HG02623 (cell line): ENCODE measurements at regions not wholly inside any gene's neighbourhood (a gene's known extent, or its start where the extent isn't known, plus 50 kb on each side); places are given as distances from the start of the nearest gene placed in this dataset.
"Not testable (repeated sequence)": the region's sequence is repeated elsewhere in the genome, so short reads cannot be mapped to it uniquely, and the experiment has no call there.

Source experiments
- ATAC-seq: cut with Tn5 transposase; IDR thresholded peaks from one replicate; pipeline ENCODE4 v1.9.1; 2021; ENCODE audit warnings: moderate library complexity; ENCODE audit not compliant: unreplicated experiment

- ATAC-seq = no peak
Measured at GRCh38 chr3:8400911-8401310, 100.7 kb upstream of the LMCD1 start.

GRCh38 chr3:8403996-8404395 is 97.6 kb upstream of the LMCD1 start:
- no peak for ATAC-seq

- no peak for ATAC-seq
Measured at GRCh38 chr3:8405144-8405543, 96.5 kb upstream of the LMCD1 start.

- no peak for ATAC-seq
Measured at GRCh38 chr3:8406479-8406878, 95.1 kb upstream of the LMCD1 start.

GRCh38 chr3:8413337-8413926 is 88.2 kb upstream of the LMCD1 start:
- no peak for ATAC-seq

- no peak for ATAC-seq
Measured at GRCh38 chr3:8416965-8417364, 84.7 kb upstream of the LMCD1 start.

GRCh38 chr3:8420612-8421011 is 81.0 kb upstream of the LMCD1 start:
- no peak for ATAC-seq

- ATAC-seq = no peak
Measured at GRCh38 chr3:8421267-8421666, 80.4 kb upstream of the LMCD1 start.

- ATAC-seq = no peak
Measured at GRCh38 chr3:8421711-8422110, 79.9 kb upstream of the LMCD1 start.

- ATAC-seq = no peak
Measured at GRCh38 chr3:8423307-8423706, 78.3 kb upstream of the LMCD1 start.

- ATAC-seq = no peak
Measured at GRCh38 chr3:8424281-8424680, 77.3 kb upstream of the LMCD1 start.

GRCh38 chr3:8436661-8437287 is 64.8 kb upstream of the LMCD1 start:
- no peak for ATAC-seq

GRCh38 chr3:8438507-8439079 is 63.0 kb upstream of the LMCD1 start:
- no peak for ATAC-seq

- not testable (repeated sequence) for ATAC-seq
Measured at GRCh38 chr3:8440142-8440541, 61.5 kb upstream of the LMCD1 start.

- no peak for ATAC-seq
Measured at GRCh38 chr3:8441969-8442559, 59.6 kb upstream of the LMCD1 start.

- ATAC-seq = no peak
Measured at GRCh38 chr3:8442993-8443650, 58.5 kb upstream of the LMCD1 start.

GRCh38 chr3:8443829-8444791 is 57.5 kb upstream of the LMCD1 start:
- no peak for ATAC-seq

- no peak for ATAC-seq
Measured at GRCh38 chr3:8444883-8445282, 56.7 kb upstream of the LMCD1 start.

GRCh38 chr3:8445861-8446260 is 55.8 kb upstream of the LMCD1 start:
- no peak for ATAC-seq

- no peak for ATAC-seq
Measured at GRCh38 chr3:8446845-8447244, 54.8 kb upstream of the LMCD1 start.

GRCh38 chr3:8450618-8451017 is 51.0 kb upstream of the LMCD1 start:
- no peak for ATAC-seq
